Chondrocyte (in vitro differentiated cells): ENCODE measurements at regions not wholly inside any gene's neighbourhood (a gene's known extent, or its start where the extent isn't known, plus 50 kb on each side); places are given as distances from the start of the nearest gene placed in this dataset.
A peak's percentile ranks its signal among the peaks of the same experiment; 100 is the strongest.

ENCODE experiments used
- DNase-seq: peaks from one replicate; pipeline ENCODE4 v3.0.0; 2021; ENCODE audit warnings: mixed read lengths, low spot score
- H3K27ac Mint-ChIP-seq: one replicate; pipeline ENCODE4 v1.8.0; 2021; ENCODE audit warnings: mild to moderate bottlenecking, moderate library complexity, mixed read lengths; ENCODE audit not compliant: unreplicated experiment
- H3K27me3 Mint-ChIP-seq: 2 replicates; pipeline ENCODE4 v1.8.0; 2021; ENCODE audit warnings: low read depth, mixed read lengths
- H3K36me3 Mint-ChIP-seq: 2 replicates; pipeline ENCODE4 v1.8.0; 2021; ENCODE audit warnings: low read depth, mixed read lengths
- H3K4me1 Mint-ChIP-seq: 2 replicates; pipeline ENCODE4 v1.8.0; 2021; ENCODE audit warnings: low read depth, mild to moderate bottlenecking, mixed read lengths
- H3K4me3 Mint-ChIP-seq: one replicate; pipeline ENCODE4 v1.8.0; 2021; ENCODE audit warnings: mild to moderate bottlenecking, moderate library complexity, mixed read lengths; ENCODE audit not compliant: unreplicated experiment
- H3K9me3 Mint-ChIP-seq: 2 replicates; pipeline ENCODE4 v1.8.0; 2021; ENCODE audit warnings: low read depth, mixed read lengths
- CTCF ChIP-seq: fragments of 200-600 bp; sonication (generic); IDR thresholded peaks from 2 replicates; pipeline ENCODE4 v1.5.0; 2021; ENCODE audit warnings: antibody characterized with exemption, mild to moderate bottlenecking, moderate library complexity

- H3K9me3 Mint-ChIP-seq, result peaks cover 2% of the 10 kb centered on the region
- no peak for DNase-seq
- H3K27me3 Mint-ChIP-seq, result no peaks in the 10 kb centered on the region
- H3K4me1 Mint-ChIP-seq, result peaks cover 44% of the 10 kb centered on the region
- peaks cover 1% of the 10 kb centered on the region for H3K36me3 Mint-ChIP-seq
- TF ChIP-seq CTCF, result no peak
- peak overlapping the region; percentile 64 for H3K27ac Mint-ChIP-seq
- H3K4me3 Mint-ChIP-seq, result no peak overlapping the region
Measured at GRCh38 chr14:55845963-55846825, 266.2 kb downstream of the KTN1 start.

GRCh38 chr14:55846826-55847446 lies 266.9 kb downstream of the KTN1 start:
- no peak for TF ChIP-seq CTCF
- no peak for DNase-seq
- Mint-ChIP-seq H3K9me3 (peaks cover 2% of the 10 kb centered on the region), H3K4me1 (peaks cover 47% of the 10 kb centered on the region), H3K4me3 (no peak overlapping the region), H3K36me3 (peaks cover 1% of the 10 kb centered on the region), H3K27me3 (no peaks in the 10 kb centered on the region), H3K27ac (peak overlapping the region; percentile 33)

GRCh38 chr14:55847766-55848165 lies 267.8 kb downstream of the KTN1 start:
- DNase-seq, result no peak
- Mint-ChIP-seq H3K27me3 (no peaks in the 10 kb centered on the region), H3K36me3 (peaks cover 1% of the 10 kb centered on the region)

GRCh38 chr14:55848964-55849363 lies 269.0 kb downstream of the KTN1 start:
- H3K36me3 Mint-ChIP-seq, result peaks cover 1% of the 10 kb centered on the region
- no peak overlapping the region for H3K27ac Mint-ChIP-seq
- no peak for DNase-seq
- peaks cover 2% of the 10 kb centered on the region for H3K9me3 Mint-ChIP-seq
- H3K4me1 Mint-ChIP-seq, result peaks cover 44% of the 10 kb centered on the region
- no peak overlapping the region for H3K4me3 Mint-ChIP-seq
- no peaks in the 10 kb centered on the region for H3K27me3 Mint-ChIP-seq
- no peak for TF ChIP-seq CTCF

More at GRCh38 chr14:55847766-55848165, 267.8 kb downstream of the KTN1 start:
- Mint-ChIP-seq H3K9me3 (peaks cover 2% of the 10 kb centered on the region), H3K27ac (peak overlapping the region; percentile 49), H3K4me3 (no peak overlapping the region), H3K4me1 (peaks cover 47% of the 10 kb centered on the region)
- TF ChIP-seq CTCF, result no peak

GRCh38 chr14:55849833-55850232 lies 268.4 kb upstream of the PELI2 start:
- Mint-ChIP-seq H3K4me1 (peaks cover 43% of the 10 kb centered on the region), H3K4me3 (no peak overlapping the region), H3K27me3 (no peaks in the 10 kb centered on the region), H3K36me3 (peaks cover 1% of the 10 kb centered on the region), H3K9me3 (peaks cover 2% of the 10 kb centered on the region), H3K27ac (no peak overlapping the region)
- no peak for DNase-seq
- no peak for TF ChIP-seq CTCF
